ENCODE measurements at regions not wholly inside any gene's neighbourhood (a gene's known extent, or its start where the extent isn't known, plus 50 kb on each side); places are given as distances from the start of the nearest gene placed in this dataset.

DNA sequence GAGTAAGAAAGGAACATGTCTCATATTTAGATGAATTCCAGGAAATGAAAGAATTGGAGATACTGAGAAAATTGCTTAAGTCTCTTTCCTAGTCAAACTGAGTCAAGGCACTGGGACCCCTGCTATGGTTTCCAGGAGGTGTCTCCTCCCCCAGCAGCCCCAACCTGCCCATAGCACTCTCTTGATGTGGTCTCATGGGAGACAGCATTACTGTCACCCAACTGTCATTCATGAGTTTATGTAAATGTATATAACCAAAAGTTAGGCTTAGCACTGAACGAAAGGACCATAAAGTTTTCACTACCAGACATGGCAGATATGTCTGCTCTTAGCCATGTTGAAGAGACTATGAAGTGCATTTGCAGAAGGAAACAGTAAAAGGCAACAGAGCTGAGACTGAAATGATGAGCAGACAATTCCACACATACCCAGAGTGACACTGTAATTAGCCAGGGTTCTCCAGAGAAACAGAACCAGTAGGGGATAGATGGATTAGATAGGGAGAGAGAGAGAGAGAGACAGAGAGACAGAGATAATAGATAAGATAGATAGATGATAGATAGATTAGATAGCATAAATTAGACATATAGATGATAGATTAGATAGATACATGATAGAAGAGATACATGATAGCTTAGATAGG lies 328.1 kb downstream of the BRD1 start:
- no peak for DNase-seq

- no peak for DNase-seq
Observed at GRCh38 chr22:49497266-49497665, 330.4 kb downstream of the BRD1 start.

DNA sequence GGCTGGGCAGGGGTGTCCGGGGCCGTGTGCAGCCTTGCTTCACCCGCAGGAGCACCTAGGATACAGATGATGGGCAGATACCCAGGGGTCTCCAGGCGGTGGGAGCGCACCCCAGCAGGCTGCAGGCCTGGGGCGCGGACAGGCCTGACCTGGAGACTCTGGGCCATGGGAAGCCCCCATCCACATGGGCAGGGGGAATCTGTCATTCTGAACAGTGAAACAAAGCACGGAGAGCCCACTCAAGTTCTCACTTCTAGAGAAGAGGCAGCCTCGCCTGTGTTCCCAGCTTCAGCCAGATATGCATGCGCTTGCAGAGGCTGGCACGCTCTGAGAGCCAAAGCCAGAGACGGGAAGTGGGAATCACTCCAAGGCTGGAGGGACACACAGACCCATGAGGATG lies 333.1 kb downstream of the BRD1 start:
- no peak for DNase-seq

DNA sequence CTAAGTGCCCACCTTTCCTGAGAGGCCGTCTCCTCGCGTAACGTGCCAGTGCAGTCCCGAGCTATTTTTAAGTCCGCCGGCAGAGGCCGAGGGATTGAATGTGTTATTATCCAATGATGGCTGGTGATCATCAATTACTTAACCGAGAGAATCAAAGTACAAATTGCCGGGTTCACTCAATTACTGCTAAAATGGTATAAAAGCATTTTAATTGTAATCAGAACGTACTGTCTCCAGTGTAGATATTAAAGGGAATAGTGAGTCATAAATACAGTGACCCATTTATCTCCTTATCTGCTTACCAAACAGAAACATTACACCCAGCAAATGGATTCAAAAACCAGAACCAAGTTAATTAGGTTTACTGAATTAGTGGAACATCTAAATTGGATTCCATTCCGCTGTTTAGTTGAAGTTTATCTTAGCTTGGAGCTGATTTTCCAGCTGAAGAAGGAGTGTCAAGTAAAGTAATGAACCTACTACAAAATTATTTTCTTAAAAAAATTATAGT lies 334.9 kb downstream of the BRD1 start:
- no peak for DNase-seq

DNA sequence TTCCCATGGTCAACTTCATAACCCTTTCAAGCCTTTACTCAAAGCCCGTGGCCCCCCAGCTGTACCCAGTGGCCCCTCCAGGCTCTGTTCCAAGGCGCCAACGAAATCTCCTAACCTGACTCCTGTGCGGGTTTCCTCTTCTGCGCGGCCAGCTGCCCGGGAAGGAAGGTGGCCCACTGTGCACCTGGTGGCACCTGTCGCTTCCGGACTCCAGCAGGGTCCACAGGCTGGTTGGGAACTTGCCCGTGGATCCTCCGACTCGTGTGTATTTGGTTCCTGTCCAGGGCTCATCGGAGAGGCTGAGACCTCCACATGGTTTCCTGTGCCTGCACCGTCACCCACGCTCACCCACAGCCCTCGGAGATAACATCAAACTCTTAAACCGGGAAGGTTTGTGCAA lies 335.4 kb downstream of the BRD1 start:
- DNase-seq: no peak

GRCh38 chr22:49491726-49492125 lies 335.9 kb downstream of the BRD1 start:
- no peak for DNase-seq

DNA sequence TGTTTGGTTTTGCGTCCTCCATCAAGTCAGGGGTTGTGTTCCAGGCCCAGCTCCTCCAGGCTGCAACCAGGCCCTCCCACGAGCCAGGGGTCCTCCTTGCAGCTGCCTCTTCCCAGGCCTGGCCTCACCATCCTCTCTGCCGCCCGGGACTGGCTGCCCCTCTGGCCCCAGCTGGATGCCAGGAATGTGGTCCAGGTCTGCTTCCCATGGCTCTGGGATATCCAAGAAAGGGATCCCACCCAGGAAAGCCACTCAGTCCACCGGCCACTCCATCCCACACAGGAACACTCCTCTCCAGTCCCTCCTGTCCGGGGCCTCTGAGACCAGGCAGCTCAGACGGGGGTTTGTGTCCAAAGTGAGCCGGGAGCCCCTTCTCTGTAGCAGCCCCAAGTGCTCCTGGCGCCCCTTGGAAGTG lies 336.4 kb downstream of the BRD1 start:
- DNase-seq: no peak

- no peak for DNase-seq
Observed at GRCh38 chr22:49490692-49491091, 337.0 kb downstream of the BRD1 start.

- DNase-seq: no peak
Observed at GRCh38 chr22:49489821-49490220, 337.9 kb downstream of the BRD1 start.

DNA sequence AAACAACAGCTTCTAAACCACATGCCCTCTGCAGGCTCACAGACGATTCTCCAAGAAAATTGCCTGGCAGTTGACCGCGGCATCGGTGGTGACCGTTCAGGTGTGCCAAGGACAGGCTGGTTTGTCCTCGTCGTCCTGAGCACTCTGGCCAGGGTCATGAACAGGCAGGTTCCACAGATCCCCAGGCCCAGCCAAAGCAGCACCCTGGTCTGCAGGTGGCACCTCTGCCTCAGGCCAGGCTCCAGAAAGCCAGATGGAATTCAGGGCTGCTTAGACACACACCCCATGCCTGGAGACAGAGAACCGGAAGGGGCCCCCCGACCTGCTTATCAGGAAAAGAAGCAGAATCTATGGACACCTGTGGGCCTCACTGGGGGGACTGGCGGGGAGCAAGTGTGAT lies 338.7 kb downstream of the BRD1 start:
- DNase-seq: no peak

DNA sequence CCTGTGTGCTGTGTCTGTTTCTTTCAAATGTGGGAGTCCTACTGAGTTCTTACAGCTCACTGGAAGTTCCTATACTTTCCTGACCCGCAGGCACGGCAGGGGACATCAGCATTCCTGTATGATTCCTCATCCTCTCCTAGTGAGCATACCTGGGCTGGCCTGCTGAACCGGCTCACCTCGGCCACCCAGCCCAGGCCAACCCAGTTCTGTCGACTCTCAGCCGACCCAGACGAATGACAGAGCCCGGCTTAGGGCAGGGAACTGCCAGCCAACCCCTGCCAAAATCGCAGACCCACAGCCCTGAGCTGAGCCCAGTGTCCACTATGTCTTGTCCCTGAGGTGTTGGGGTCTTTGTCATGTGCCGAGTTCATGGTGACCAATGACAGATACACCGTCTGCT lies 339.7 kb downstream of the BRD1 start:
- no peak for DNase-seq

GRCh38 chr22:49486225-49486624 lies 341.4 kb downstream of the BRD1 start:
- DNase-seq: no peak

- no peak for DNase-seq
Observed at GRCh38 chr22:49483946-49484345, 343.7 kb downstream of the BRD1 start.

GRCh38 chr22:49483281-49483870 lies 344.3 kb downstream of the BRD1 start:
- DNase-seq: no peak

- DNase-seq: no peak
Observed at GRCh38 chr22:49482811-49483210, 344.9 kb downstream of the BRD1 start.

DNA sequence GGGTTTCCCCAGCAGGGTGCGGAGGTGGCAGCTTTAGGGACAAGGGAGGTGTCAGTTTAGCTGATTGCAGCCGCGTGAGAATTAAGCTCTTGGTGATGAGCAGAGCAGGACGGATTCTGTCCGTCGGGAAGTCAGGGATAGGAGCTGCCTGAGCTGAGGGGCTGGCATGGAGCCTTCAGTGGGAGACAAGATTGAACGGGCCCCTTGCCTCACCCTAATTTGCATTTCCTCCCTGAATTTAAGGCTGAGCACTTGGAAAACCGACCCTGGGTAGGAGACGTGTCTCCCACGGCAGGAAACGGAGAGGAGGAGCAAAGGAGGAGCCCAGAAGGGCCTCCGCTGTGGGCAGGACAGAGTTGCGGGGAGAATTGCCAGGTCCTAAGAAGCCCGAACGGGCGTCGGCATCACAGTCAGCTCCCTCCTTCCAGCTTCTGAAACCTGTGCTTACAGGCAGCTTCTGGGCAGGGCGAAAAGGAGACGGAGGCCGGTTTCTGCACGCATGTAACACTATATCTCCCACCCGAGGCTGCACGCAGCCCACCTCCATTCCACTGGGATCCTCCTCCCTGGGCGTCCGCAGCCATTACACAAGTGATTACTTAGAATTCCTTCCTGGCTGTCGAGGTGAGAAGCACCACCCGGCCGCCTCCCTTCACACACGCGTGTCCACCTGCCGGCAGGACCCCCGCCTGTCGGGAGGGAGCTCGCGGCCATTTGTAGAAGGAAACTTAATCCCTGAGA lies 345.8 kb downstream of the BRD1 start:
- no peak for DNase-seq

DNA sequence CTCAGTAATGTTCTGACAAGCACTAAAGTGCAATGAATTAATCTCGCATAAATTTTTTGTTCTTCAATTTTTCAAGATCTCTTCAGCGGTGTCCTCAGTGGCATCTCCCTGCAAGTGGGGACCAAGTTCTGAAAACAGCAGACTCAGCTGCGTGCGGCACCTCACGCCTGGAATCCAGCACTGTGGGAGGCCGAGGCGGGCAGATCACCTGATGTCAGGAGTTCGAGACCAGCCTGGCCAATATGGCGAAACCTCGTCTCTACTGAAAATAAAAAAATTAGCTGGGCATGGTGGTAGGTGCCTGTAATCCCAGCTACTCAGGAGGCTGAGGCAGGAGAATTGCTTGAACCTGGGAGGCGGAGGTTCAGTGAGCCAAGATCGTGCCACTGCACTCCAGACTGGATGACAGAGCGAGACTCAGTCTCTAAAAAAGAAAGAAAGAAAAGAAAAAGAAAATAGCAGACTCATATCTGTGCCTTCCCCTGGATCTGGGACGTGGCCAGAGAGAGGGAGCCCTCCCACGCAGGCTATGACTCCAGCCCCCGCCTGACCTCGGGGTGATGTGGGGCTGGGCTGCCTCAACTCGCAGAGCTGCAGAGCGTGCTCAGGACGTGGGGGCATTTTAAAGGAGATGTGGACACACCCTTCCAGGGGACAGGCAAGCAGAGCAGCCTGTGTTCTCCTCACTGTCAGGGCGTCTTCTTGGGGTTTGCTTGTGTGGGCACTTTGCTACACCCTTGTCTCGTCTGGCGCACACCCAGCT lies 346.6 kb downstream of the BRD1 start:
- no peak for DNase-seq

- DNase-seq: no peak
Observed at GRCh38 chr22:49480331-49480730, 347.3 kb downstream of the BRD1 start.

- DNase-seq: no peak
Observed at GRCh38 chr22:49479566-49479965, 348.1 kb downstream of the BRD1 start.

- DNase-seq: no peak
Observed at GRCh38 chr22:49476800-49477400, 350.8 kb downstream of the BRD1 start.

DNA sequence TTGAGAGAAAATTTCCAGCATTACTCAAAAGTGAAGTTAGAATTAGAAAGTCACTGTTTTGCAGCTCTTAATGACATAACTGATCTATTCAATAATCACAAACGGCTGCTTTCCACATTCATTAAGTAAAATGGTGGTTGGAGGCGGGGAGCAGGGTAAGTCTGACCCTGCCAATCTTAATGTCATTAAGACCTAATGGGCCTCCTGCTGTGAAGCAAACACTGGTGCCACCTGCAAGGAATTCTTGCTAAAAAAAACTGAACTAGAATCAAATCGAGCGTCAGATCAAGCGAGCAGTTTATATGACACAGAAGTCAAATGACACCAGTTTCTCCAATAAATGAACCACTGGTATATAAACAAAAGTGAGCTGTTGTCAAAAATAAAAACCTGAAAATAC lies 351.5 kb downstream of the BRD1 start:
- no peak for DNase-seq

- no peak for DNase-seq
Observed at GRCh38 chr22:49475253-49475652, 352.4 kb downstream of the BRD1 start.

DNA sequence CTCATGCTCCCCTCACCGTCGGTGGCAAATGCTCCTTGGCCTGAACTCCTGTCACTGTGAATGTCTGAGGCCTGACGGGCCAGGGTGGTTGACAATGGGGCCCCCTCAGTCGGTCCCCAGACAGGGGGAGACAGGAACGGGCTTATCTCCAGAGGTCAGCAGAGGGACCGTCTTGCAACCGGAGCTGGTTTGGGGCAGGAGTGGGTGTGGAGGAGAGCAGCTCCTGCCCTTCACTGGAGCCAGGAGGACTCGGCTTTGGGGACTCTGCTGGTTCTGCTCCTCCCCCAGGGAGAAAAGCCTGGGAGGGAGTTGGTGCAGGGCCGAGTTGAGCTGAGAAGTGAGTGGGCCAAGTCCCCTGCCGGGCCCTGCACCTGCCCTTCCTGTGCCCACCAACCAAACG lies 354.4 kb downstream of the BRD1 start:
- no peak for DNase-seq
